HCT116 (cell line): ENCODE measurements at regions not wholly inside any gene's neighbourhood (a gene's known extent, or its start where the extent isn't known, plus 50 kb on each side); places are given as distances from the start of the nearest gene placed in this dataset.

Source experiments
- ATAC-seq: fragments of 200-7000 bp; cut with Tn5 transposase; 2 replicates; pipeline ENCODE4 v1.9.1; 2020; ENCODE audit warnings: mild to moderate bottlenecking, moderate library complexity
- BruUV-seq: library from RNA; stranded (reverse); fragments of 400-500 nt; replicated peaks from 2 replicates; lab custom pipeline; 2021; lab: Mats Ljungman, UMichigan
- CTCF ChIA-PET: fragments of 300-600 bp; sonication (Branson Sonifier 250); formaldehyde crosslinking; loops from one replicate; lab custom pipeline; 2021; ENCODE audit warnings: antibody characterized with exemption; lab: Charles Lee
- POLR2A ChIA-PET: fragments of 300-600, 350-600 bp; sonication (Branson Sonifier 250); formaldehyde crosslinking; loops from one replicate; lab custom pipeline; 2021; ENCODE audit warnings: antibody characterized with exemption; lab: Charles Lee
- RAD21 ChIA-PET, 2 experiments: fragments of 300-600 bp; sonication (Branson Sonifier 250); formaldehyde crosslinking; loops; one replicate each; lab custom pipeline; 2023; ENCODE audit warnings: low total read pairs in 2 of 2; ENCODE audit not compliant: uncharacterized antibody in 2 of 2, unreplicated experiment in 2 of 2, low non-redundant PET in 1 of 2; lab: Charles Lee
- DNase-seq: peaks from one replicate; pipeline ENCODE4 v3.0.0-alpha.2; 2010; ENCODE audit warnings: low read depth, low spot score
- H2AFZ ChIP-seq: fragments of 200-600 bp; shearing (Covaris generic), sonication (generic); 2 replicates; pipeline ENCODE4 v1.6.1; 2017; ENCODE audit warnings: low read depth, mixed run types, mixed read lengths, antibody characterized with exemption, low read length; ENCODE audit not compliant: poor library complexity, severe bottlenecking
- H3K27ac ChIP-seq: 2 replicates; pipeline ENCODE4 v1.5.1; 2012; ENCODE audit warnings: low read depth, low read length
- H3K27me3 ChIP-seq: fragments of 200-600 bp; sonication (generic); 2 replicates; pipeline ENCODE4 v1.6.1; 2016; ENCODE audit warnings: mixed run types, low read length, mixed read lengths; ENCODE audit not compliant: insufficient read depth
- H3K36me3 ChIP-seq, 2 experiments: fragments of 200-500 bp in 1 of 2; fragments of 200-600 bp in 1 of 2; sonication (Bioruptor generic) in 1 of 2; sonication (generic) in 1 of 2; 2 replicates each; pipeline versions ENCODE4 v1.5.1 to v1.6.1; 2014 to 2016; ENCODE audit warnings: low read length in 2 of 2, inconsistent platforms in 1 of 2, mixed read lengths in 1 of 2, mixed run types in 1 of 2; ENCODE audit not compliant: insufficient read depth in 2 of 2, control insufficient read depth in 1 of 2
- H3K4me1 ChIP-seq, 2 experiments: fragments of 200-600 bp in 1 of 2; sonication (generic) in 1 of 2; 2 replicates each; pipeline versions ENCODE4 v1.5.1 to v1.6.1; 2012 to 2017; ENCODE audit warnings: low read length in 2 of 2, inconsistent platforms in 1 of 2, mild to moderate bottlenecking in 1 of 2, mixed read lengths in 1 of 2, mixed run types in 1 of 2, moderate library complexity in 1 of 2; ENCODE audit not compliant: insufficient read depth in 2 of 2, control insufficient read depth in 1 of 2
- H3K4me2 ChIP-seq: fragments of 200-600 bp; sonication (generic); 2 replicates; pipeline ENCODE4 v1.6.1; 2017; ENCODE audit warnings: mixed run types, low read length, mixed read lengths
- H3K4me3 ChIP-seq, 2 experiments: fragments of 200-600 bp in 1 of 2; sonication (generic) in 1 of 2; replicated peaks in 1 of 2; 2 replicates each; pipeline ENCODE4 v1.5.1; 2011 to 2016; ENCODE audit warnings: low read length in 2 of 2, control low read depth in 1 of 2, low read depth in 1 of 2, mild to moderate bottlenecking in 1 of 2, mixed read lengths in 1 of 2, mixed run types in 1 of 2
- H3K79me2 ChIP-seq: fragments of 200-600 bp; sonication (generic); 2 replicates; pipeline ENCODE4 v1.6.1; 2017; ENCODE audit warnings: mild to moderate bottlenecking, mixed run types, low read length, moderate library complexity, mixed read lengths; ENCODE audit not compliant: insufficient read depth
- H3K9ac ChIP-seq: fragments of 200-600 bp; sonication (generic); 2 replicates; pipeline ENCODE4 v1.6.1; 2016; ENCODE audit warnings: low read length, mixed read lengths
- H3K9me2 ChIP-seq: fragments of 200-600 bp; sonication (generic), shearing (Covaris generic); 2 replicates; pipeline ENCODE4 v1.6.1; 2017; ENCODE audit warnings: mixed run types, mild to moderate bottlenecking, moderate library complexity; ENCODE audit not compliant: insufficient read depth
- H3K9me3 ChIP-seq, 2 experiments: fragments of 200-500 bp in 1 of 2; fragments of 200-600 bp in 1 of 2; sonication (Bioruptor generic) in 1 of 2; sonication (generic) in 1 of 2; 2 replicates each; pipeline ENCODE4 v1.6.1; 2014 to 2017; ENCODE audit warnings: low read length in 2 of 2, mixed read lengths in 2 of 2, inconsistent platforms in 1 of 2, low read depth in 1 of 2, mild to moderate bottlenecking in 1 of 2, mixed run types in 1 of 2, moderate library complexity in 1 of 2; ENCODE audit not compliant: control insufficient read depth in 1 of 2, insufficient read depth in 1 of 2
- H4K20me1 ChIP-seq: fragments of 200-600 bp; sonication (generic), shearing (Covaris generic); 2 replicates; pipeline ENCODE4 v1.6.1; 2017; ENCODE audit warnings: mixed run types, mild to moderate bottlenecking, moderate library complexity; ENCODE audit not compliant: insufficient read depth
- CBX3 ChIP-seq: IDR thresholded peaks from 2 replicates; pipeline ENCODE4 v1.6.1; 2012; ENCODE audit warnings: low read depth
- CEBPB ChIP-seq: IDR thresholded peaks from 2 replicates; pipeline ENCODE4 v1.6.1; 2012; ENCODE audit warnings: low read depth
- EGR1 ChIP-seq: IDR thresholded peaks from 2 replicates; pipeline ENCODE4 v1.6.1; 2012; ENCODE audit warnings: low read depth
- EZH2phosphoT487 ChIP-seq: fragments of 200-600 bp; IDR thresholded peaks from 2 replicates; pipeline ENCODE4 v1.6.1; 2018; ENCODE audit warnings: antibody characterized with exemption, borderline replicate concordance
- FOSL1 ChIP-seq: IDR thresholded peaks from 2 replicates; pipeline ENCODE4 v1.6.1; 2012; ENCODE audit warnings: low read depth
- JUND ChIP-seq: IDR thresholded peaks from 2 replicates; pipeline ENCODE4 v1.6.1; 2012
- POLR2A ChIP-seq: IDR thresholded peaks from 2 replicates; pipeline ENCODE4 v1.7.0; 2011; ENCODE audit warnings: borderline replicate concordance; ENCODE audit not compliant: insufficient read depth, insufficient read length; ENCODE audit errors: extremely low read depth
- REST ChIP-seq: IDR thresholded peaks from 2 replicates; pipeline ENCODE4 v1.6.1; 2012; ENCODE audit warnings: low read depth
- SP1 ChIP-seq: IDR thresholded peaks from 2 replicates; pipeline ENCODE4 v1.6.1; 2012; ENCODE audit warnings: low read depth
- TCF7L2 ChIP-seq: IDR thresholded peaks from 2 replicates; pipeline ENCODE4 v1.7.0; 2011; ENCODE audit warnings: borderline replicate concordance, inconsistent platforms; ENCODE audit not compliant: insufficient read depth, insufficient read length; ENCODE audit errors: extremely low read depth
- ZFX ChIP-seq: fragments of 450-650 bp; IDR thresholded peaks from 2 replicates; pipeline ENCODE4 v1.6.1; 2017
- ZNF274 ChIP-seq: fragments of 200-500 bp; sonication (Bioruptor generic); IDR thresholded peaks from 2 replicates; pipeline ENCODE4 v1.6.1; 2014; ENCODE audit warnings: mild to moderate bottlenecking, low read depth, low read length, inconsistent platforms
- intact Hi-C: fragments of 100-400 bp; cut with micrococcal nuclease; formaldehyde crosslinking; loops from 2 replicates; pipeline ENCODE4 v1.10.0; 2022
- TF ChIP-seq, protein P1 (sequence below), 3 experiments: fragments of 200-600 bp in 1 of 3; sonication (generic) in 1 of 3; IDR thresholded peaks in 2 of 3; conservative IDR thresholded peaks in 1 of 3; 2 replicates each; pipeline ENCODE4 v1.5.1; 2012 to 2017; ENCODE audit warnings: low read depth in 2 of 3, low read length in 2 of 3, antibody characterized with exemption in 1 of 3, borderline replicate concordance in 1 of 3, control low read depth in 1 of 3, mild to moderate bottlenecking in 1 of 3, mixed read lengths in 1 of 3, mixed run types in 1 of 3, moderate library complexity in 1 of 3; ENCODE audit not compliant: insufficient read depth in 1 of 3

- no peaks in the 10 kb centered on the region for H3K9me3 ChIP-seq
- no peak overlapping the region for H2AFZ ChIP-seq
- no TSS peak for BruUV-seq
- no peaks in the 10 kb centered on the region for H3K27me3 ChIP-seq
- no peaks in the 10 kb centered on the region for H3K79me2 ChIP-seq
- TF ChIP-seq EGR1 (no peak), SP1 (0 out of 2 replicates have a peak, but pooled peaks have one; percentile 22), FOSL1 (peak; percentile 52; the same call in 1 of the 2 replicates)
- TF ChIP-seq, all 23 proteins: peak for 2
- Histone ChIP-seq H3K9me2 (no peaks in the 10 kb centered on the region), H3K27ac (no peak overlapping the region), H3K4me2 (peak overlapping the region; percentile 23), H4K20me1 (no peaks in the 10 kb centered on the region), H3K4me3 (no peak overlapping the region), H3K36me3 (no peaks in the 10 kb centered on the region), H3K9ac (no peak overlapping the region), H3K4me1 (peaks cover 0 to 12% of the 10 kb centered on the region in 2 experiments; a peak in 2 of 4 replicates)
- no peak for DNase-seq
- intact Hi-C loops: no loop called here
- CTCF ChIA-PET: no interaction called here
- ATAC-seq: no peak
- RAD21 ChIA-PET: no interaction called here
- POLR2A ChIA-PET: no interaction called here
Measured at GRCh38 chr7:15086862-15087261, 184.3 kb upstream of the DGKB start.

GRCh38 chr7:15086131-15086611 lies 183.6 kb upstream of the DGKB start:
- RAD21 ChIA-PET: no interaction called here

More at GRCh38 chr7:15086131-15086611, 183.6 kb upstream of the DGKB start:
- ChIA-PET CTCF (no interaction called here), POLR2A (no interaction called here)
- Histone ChIP-seq H3K4me1 (peaks cover 0 to 12% of the 10 kb centered on the region in 2 experiments; a peak in 2 of 4 replicates), H2AFZ (no peak overlapping the region), H3K79me2 (no peaks in the 10 kb centered on the region), H4K20me1 (no peaks in the 10 kb centered on the region), H3K9me3 (no peaks in the 10 kb centered on the region), H3K9ac (no peak overlapping the region), H3K4me2 (no peak overlapping the region), H3K9me2 (no peaks in the 10 kb centered on the region), H3K27ac (no peak overlapping the region), H3K36me3 (no peaks in the 10 kb centered on the region), H3K4me3 (no peak overlapping the region), H3K27me3 (no peaks in the 10 kb centered on the region)
- TF ChIP-seq JUND: no peak
- TF ChIP-seq EZH2phosphoT487: no peak
- no peak for TF ChIP-seq CEBPB
- TF ChIP-seq CBX3: no peak
- no peak for TF ChIP-seq ZNF274
- TF ChIP-seq, protein P1, sequence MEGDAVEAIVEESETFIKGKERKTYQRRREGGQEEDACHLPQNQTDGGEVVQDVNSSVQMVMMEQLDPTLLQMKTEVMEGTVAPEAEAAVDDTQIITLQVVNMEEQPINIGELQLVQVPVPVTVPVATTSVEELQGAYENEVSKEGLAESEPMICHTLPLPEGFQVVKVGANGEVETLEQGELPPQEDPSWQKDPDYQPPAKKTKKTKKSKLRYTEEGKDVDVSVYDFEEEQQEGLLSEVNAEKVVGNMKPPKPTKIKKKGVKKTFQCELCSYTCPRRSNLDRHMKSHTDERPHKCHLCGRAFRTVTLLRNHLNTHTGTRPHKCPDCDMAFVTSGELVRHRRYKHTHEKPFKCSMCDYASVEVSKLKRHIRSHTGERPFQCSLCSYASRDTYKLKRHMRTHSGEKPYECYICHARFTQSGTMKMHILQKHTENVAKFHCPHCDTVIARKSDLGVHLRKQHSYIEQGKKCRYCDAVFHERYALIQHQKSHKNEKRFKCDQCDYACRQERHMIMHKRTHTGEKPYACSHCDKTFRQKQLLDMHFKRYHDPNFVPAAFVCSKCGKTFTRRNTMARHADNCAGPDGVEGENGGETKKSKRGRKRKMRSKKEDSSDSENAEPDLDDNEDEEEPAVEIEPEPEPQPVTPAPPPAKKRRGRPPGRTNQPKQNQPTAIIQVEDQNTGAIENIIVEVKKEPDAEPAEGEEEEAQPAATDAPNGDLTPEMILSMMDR (IDR thresholded peaks at IDR 0.05 in 2 of 3, conservative IDR thresholded peaks at IDR 0.05 in 1 of 3; ENCODE audit: borderline replicate concordance in 1 of 3, insufficient read depth in 1 of 3, low read depth in 2 of 3, low read length in 2 of 3): no peak
- TF ChIP-seq FOSL1: no peak
- no peak for TF ChIP-seq TCF7L2
- TF ChIP-seq ZFX: no peak
- TF ChIP-seq SP1: no peak
- TF ChIP-seq REST: no peak
- no peak for TF ChIP-seq EGR1
- no peak for TF ChIP-seq POLR2A
- intact Hi-C loops: no loop called here
- BruUV-seq: no TSS peak
- DNase-seq (no peak), ATAC-seq (no peak)
